Erythroblast (primary cell): ENCODE measurements at regions not wholly inside any gene's neighbourhood (a gene's known extent, or its start where the extent isn't known, plus 50 kb on each side); places are given as distances from the start of the nearest gene placed in this dataset.

Source experiments
- GATA1 ChIP-seq: IDR thresholded peaks from 2 replicates; pipeline ENCODE4 v1.6.1; 2011; ENCODE audit warnings: low read depth, mild to moderate bottlenecking, control low read depth, low read length, moderate library complexity
- POLR2A ChIP-seq: IDR thresholded peaks from 2 replicates; pipeline ENCODE4 v1.6.1; 2011; ENCODE audit warnings: mild to moderate bottlenecking, low read length

DNA sequence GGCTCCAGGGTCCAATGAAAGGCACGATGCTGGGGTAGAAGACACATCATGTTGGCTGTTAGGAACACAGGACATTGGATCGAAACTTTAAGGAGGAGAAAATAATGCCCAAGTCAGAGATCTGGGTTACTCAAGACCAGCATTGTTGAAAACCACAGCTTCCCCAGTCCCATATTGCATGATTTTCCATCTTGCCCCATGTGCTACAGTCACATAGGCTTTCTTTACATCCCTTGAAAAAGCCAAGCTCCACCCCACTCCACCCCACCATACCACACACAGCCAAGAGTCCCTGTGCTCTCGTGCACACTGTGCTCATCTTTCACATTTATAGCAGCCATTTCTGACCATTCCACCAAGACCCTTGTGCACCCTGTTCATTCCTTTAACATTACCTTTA, 636.2 kb downstream of the DIAPH3 start:
- TF ChIP-seq POLR2A (no peak), GATA1 (no peak)
